Smooth muscle cell (in vitro differentiated cells): ENCODE measurements at regions not wholly inside any gene's neighbourhood (a gene's known extent, or its start where the extent isn't known, plus 50 kb on each side); places are given as distances from the start of the nearest gene placed in this dataset.

Source experiments
- DNase-seq: peaks from one replicate; lab custom pipeline; 2025; ENCODE audit not compliant: unreplicated experiment; lab: John Stamatoyannopoulos, UW
- H2AFZ ChIP-seq: fragments of 200-600 bp; sonication (generic); 2 replicates; pipeline ENCODE4 v1.6.0; 2016; ENCODE audit warnings: antibody characterized with exemption, low read depth, mild to moderate bottlenecking
- H3F3A ChIP-seq: fragments of 200-600 bp; sonication (generic); 2 replicates; pipeline ENCODE4 v1.6.0; 2017; ENCODE audit warnings: antibody characterized with exemption, low read depth
- H3K27ac ChIP-seq: fragments of 200-600 bp; sonication (generic); 2 replicates; pipeline ENCODE4 v1.5.1; 2016; ENCODE audit warnings: low read depth, mild to moderate bottlenecking
- H3K27me3 ChIP-seq: fragments of 200-600 bp; sonication (generic); 2 replicates; pipeline ENCODE4 v1.6.1; 2016; ENCODE audit warnings: low read depth, mild to moderate bottlenecking
- H3K36me3 ChIP-seq: fragments of 200-600 bp; sonication (generic); 2 replicates; pipeline ENCODE4 v1.5.1; 2016; ENCODE audit warnings: low read depth
- H3K4me1 ChIP-seq: fragments of 200-600 bp; sonication (generic); 2 replicates; pipeline ENCODE4 v1.5.1; 2016; ENCODE audit warnings: low read depth
- H3K4me2 ChIP-seq: fragments of 200-600 bp; sonication (generic); 2 replicates; pipeline ENCODE4 v1.6.0; 2016; ENCODE audit warnings: mild to moderate bottlenecking
- H3K4me3 ChIP-seq: fragments of 200-600 bp; sonication (generic); 2 replicates; pipeline ENCODE4 v1.5.1; 2016; ENCODE audit warnings: mild to moderate bottlenecking
- H3K79me2 ChIP-seq: fragments of 200-600 bp; sonication (generic); 2 replicates; pipeline ENCODE4 v1.6.0; 2016; ENCODE audit warnings: low read depth, mild to moderate bottlenecking
- H3K9ac ChIP-seq: fragments of 200-600 bp; sonication (generic); 2 replicates; pipeline ENCODE4 v1.6.0; 2016; ENCODE audit warnings: low read depth
- H3K9me3 ChIP-seq: fragments of 200-600 bp; sonication (generic); replicated peaks from 2 replicates; pipeline ENCODE4 v1.5.1; 2016; ENCODE audit warnings: low read depth
- H4K20me1 ChIP-seq: fragments of 200-600 bp; sonication (generic); 2 replicates; pipeline ENCODE4 v1.6.0; 2016; ENCODE audit warnings: low read depth
- CTCF ChIP-seq: fragments of 200-600 bp; sonication (generic); IDR thresholded peaks from 2 replicates; pipeline ENCODE4 v1.5.1; 2017; ENCODE audit warnings: borderline replicate concordance, mild to moderate bottlenecking, antibody characterized with exemption; ENCODE audit not compliant: insufficient read depth, poor library complexity, severe bottlenecking
- WGBS: methylation state at CpG from one replicate; pipeline ENCODE4 v1.1.7; 2016; ENCODE audit warnings: low lambda C conversion rate; 5-methylcytosine and 5-hydroxymethylcytosine counted together

- Histone ChIP-seq H3K27me3 (no peaks in the 10 kb centered on the region), H3K36me3 (no peaks in the 10 kb centered on the region), H3K4me2 (no peak overlapping the region), H3F3A (no peaks in the 10 kb centered on the region), H3K4me1 (no peaks in the 10 kb centered on the region), H3K4me3 (no peak overlapping the region), H3K9me3 (no peaks in the 10 kb centered on the region), H4K20me1 (no peaks in the 10 kb centered on the region), H3K79me2 (no peaks in the 10 kb centered on the region), H3K27ac (no peak overlapping the region), H3K9ac (no peak overlapping the region), H2AFZ (no peak overlapping the region)
- 76% methylated on average over 4 of the region's 4 CpGs for WGBS
- TF ChIP-seq CTCF: no peak
- no peak for DNase-seq
Measured at GRCh38 chrX:109857584-109858228, 124.6 kb upstream of the ACSL4 start.

- Histone ChIP-seq H3F3A (no peaks in the 10 kb centered on the region), H4K20me1 (no peaks in the 10 kb centered on the region), H3K4me1 (no peaks in the 10 kb centered on the region), H3K4me3 (no peak overlapping the region), H3K79me2 (no peaks in the 10 kb centered on the region), H3K9ac (no peak overlapping the region), H3K9me3 (no peaks in the 10 kb centered on the region), H3K4me2 (no peak overlapping the region), H2AFZ (no peak overlapping the region), H3K27ac (no peak overlapping the region), H3K36me3 (no peaks in the 10 kb centered on the region), H3K27me3 (no peaks in the 10 kb centered on the region)
- TF ChIP-seq CTCF: no peak
- DNase-seq: no peak
- 66% methylated on average over 5 of the region's 5 CpGs for WGBS
Measured at GRCh38 chrX:109858602-109859341, 125.7 kb upstream of the ACSL4 start.

GRCh38 chrX:109859651-109860050 lies 126.6 kb upstream of the ACSL4 start:
- DNase-seq: no peak
- Histone ChIP-seq H3K4me3 (no peak overlapping the region), H3K79me2 (no peaks in the 10 kb centered on the region), H3K4me2 (no peak overlapping the region), H3K4me1 (no peaks in the 10 kb centered on the region), H3F3A (no peaks in the 10 kb centered on the region), H3K27ac (no peak overlapping the region), H3K9me3 (no peaks in the 10 kb centered on the region), H3K9ac (no peak overlapping the region), H3K27me3 (no peaks in the 10 kb centered on the region), H4K20me1 (no peaks in the 10 kb centered on the region), H3K36me3 (no peaks in the 10 kb centered on the region), H2AFZ (no peak overlapping the region)
- TF ChIP-seq CTCF: no peak
- 31% methylated on average over 2 of the region's 2 CpGs for WGBS
